NCI-H748 (cell line): ENCODE measurements at regions not wholly inside any gene's neighbourhood (a gene's known extent, or its start where the extent isn't known, plus 50 kb on each side); places are given as distances from the start of the nearest gene placed in this dataset.

Experiments
- DNase-seq: peaks from one replicate; lab custom pipeline; 2025; ENCODE audit not compliant: unreplicated experiment; lab: John Stamatoyannopoulos, UW

GRCh38 chr3:165635791-165636683, 201.2 kb downstream of the BCHE start:
- DNase-seq = no peak

DNA sequence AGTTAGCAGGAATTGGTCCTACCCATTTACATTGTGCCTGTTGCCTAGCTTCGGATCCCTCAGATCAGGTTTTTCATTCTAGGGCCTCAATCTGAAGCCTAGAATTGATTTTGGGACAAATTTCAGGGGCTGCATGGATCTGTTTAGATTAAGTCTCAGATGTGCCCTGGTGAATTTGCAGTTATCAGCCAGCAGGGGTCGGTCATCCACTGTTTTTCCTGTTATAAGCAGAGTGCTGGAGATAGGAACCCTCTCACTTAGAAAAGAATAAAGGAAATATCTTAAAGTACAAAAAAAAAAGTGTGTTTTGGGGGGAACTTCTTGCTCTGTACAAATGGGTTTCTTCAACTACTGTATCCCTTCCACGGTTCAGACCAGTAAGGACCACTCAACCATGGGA, 212.5 kb downstream of the BCHE start:
- peak; percentile 8 for DNase-seq

- no peak for DNase-seq
These were observed 214.9 kb downstream of the BCHE start for GRCh38 chr3:165622356-165622755.

DNA sequence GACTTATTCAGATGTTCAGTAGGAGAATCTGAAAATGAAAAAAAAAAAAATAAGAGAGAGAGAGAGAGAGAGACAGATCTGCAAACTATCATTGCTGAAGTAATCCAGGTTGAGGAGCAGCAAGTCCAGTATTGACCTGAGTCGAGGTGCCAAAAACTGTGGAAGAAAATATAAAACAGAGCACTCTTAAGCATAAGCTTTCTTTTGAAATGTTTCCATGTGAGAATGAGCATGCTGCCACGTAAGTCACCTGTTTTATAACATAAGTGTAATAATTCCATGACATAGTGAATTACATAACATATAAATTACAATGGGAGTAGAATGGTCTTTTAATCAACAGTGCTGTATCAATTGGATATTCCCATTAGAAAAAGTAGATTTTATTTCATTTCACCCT, 218.2 kb downstream of the BCHE start:
- DNase-seq = no peak

GRCh38 chr3:165617134-165617533, 220.1 kb downstream of the BCHE start:
- DNase-seq = no peak

DNA sequence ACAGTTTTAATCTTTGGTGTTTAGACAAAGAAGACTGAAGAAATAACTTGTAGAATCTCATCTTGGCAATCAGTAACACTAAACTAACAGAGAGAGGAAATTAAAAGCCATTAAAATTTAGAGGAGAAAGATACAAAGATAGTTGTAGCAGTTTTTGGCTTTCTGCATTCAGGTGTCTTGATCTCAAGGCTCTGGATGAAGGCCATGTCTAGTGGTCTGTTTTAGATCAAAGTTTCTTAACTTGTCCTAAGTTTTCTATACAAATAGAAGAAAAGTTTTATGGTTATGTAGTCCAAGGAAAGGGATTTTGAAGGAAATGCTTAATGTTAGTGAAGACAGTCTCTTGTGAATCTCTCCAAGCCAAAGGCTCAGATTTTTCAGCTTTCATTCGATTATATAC, 222.9 kb downstream of the BCHE start:
- no peak for DNase-seq

DNA sequence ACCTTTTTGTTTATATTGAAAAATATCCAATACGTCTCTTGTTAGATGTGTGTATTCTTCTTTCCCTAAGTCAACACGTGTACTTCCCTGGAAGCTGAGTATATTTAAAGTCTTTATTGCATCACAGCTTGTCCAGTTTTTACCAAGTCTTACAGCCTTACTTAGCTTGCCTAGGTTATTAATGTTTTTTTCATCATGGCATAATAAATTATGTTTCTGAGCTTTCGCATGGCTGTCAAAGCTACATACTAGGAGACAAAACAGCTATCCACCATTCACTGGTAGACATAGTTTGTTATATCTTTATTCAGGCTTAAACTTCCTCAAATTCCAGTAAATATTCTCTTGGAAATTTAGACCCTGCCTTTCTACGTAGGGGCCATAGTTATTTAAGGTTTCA, 224.2 kb downstream of the BCHE start:
- no peak for DNase-seq

DNA sequence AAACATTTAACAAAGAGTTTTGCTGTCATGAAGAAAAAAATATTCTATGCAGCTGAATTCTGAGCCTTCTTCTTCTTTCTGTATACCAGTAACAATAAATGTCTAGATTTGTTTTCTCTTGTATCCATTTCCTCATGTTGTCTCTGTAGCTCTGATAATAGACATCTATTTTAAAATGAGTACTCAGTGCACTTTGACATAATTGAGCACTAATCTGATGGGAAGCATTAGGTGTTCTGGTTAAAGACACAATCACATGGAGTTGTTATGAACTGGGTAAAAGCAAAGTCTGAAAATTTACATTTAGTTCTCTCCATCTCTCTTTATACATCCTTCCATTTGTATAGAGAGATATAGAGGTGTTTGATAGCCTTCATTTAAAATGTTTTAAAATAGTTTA, 230.0 kb downstream of the BCHE start:
- DNase-seq = peak; percentile 18

DNA sequence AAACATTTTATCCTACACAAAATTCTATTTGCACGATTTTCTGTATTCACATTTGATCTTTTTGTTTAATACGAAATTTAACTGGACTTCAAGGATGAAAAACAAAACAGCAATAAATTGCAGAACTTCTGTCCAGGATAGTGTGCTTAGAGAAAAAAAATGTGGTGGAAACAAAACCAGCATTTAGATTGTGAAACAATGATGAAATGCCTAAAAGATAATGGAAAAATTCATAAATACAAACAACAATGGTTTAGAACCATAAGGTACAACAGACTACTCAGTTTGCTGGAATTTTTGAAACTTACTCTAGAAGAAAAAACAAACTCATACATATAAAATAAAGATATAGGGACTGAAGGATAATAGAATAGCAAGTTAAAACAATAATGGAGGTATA, 234.0 kb downstream of the BCHE start:
- no peak for DNase-seq

GRCh38 chr3:165572566-165572965, 264.7 kb downstream of the BCHE start:
- peak; percentile 31 for DNase-seq

- DNase-seq = peak; percentile 32
These were observed 268.2 kb downstream of the BCHE start for GRCh38 chr3:165568907-165569462.

- DNase-seq = no peak
These were observed 281.4 kb downstream of the BCHE start for GRCh38 chr3:165555785-165556184.

GRCh38 chr3:165553371-165553770, 283.9 kb downstream of the BCHE start:
- DNase-seq = no peak

DNA sequence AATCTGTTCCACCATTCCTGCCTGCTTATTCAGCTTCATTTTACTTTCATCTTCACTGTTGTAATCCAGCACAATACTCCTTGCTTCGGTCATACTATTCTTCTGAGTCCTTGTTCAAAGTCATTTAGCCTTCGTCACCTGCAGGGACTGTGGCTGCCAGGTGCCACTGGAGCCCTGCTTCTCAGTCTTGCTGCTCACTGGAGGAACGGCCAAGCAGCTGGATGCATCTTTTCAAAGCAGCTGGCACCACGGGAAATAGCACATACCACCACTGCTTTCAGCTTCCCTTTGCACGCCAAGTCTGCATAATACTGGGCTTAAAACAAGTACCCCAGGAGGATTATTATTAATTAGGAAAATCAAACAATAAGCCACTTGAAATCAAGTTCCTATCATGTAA, 287.6 kb downstream of the BCHE start:
- DNase-seq = peak; percentile 5

DNA sequence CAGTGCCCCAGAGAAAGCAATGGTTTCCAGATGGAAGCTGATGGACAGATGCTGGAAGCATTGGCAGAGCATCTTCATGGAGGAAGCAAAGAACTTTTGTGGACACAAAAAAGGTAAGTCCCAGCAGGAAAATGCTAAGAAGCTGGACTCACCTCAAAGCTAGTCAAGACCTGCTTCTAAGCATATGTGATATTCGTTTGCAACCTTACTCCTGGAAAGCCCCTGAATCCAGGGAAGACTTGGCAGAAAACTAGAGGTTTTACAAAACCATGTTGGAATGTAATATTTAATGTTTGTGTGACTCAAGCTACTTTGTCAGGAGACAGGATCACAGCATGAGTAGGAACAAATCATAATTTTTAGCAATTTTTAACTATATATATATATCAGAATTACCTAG, 288.2 kb downstream of the BCHE start:
- no peak for DNase-seq

DNA sequence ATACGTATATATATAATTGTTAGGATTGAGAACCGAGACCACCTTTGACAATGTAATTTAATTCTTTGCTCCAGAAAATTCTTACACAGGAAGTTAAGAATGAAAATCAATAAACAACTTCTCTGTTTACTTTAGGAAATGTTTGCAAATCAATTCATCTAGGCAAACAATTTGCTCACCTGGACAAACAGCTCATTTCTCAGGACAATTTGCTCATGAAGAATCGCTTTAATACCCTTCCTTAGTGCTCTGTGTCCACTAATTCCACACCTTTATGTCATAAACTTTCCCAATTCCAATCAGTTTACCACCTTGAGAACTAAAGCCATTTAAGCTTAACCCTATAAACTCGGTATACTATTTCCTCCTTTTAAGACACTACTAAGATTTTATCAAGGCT, 292.2 kb downstream of the BCHE start:
- peak; percentile 32 for DNase-seq

DNA sequence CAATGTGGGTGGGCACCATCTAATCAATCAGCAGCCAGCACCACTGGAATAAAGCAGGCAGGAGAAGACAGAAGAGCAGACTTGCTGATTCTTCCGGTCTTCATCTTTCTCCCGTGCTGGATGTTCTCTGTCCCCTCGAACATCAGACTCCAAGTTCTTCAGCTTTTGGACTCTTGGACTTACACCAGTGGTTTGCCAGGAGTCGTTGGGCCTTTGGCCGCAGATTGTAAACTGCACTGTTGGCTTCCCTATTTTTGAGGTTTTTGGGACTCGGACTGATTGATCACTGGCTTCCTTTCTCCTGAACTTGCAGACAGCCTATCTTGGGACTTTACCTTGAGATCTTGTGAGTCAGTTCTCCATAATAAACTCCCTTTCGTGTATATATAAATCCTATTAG, 292.8 kb downstream of the BCHE start:
- DNase-seq = no peak

GRCh38 chr3:165538166-165538565, 299.1 kb downstream of the BCHE start:
- no peak for DNase-seq

- DNase-seq = peak; percentile 76
These were observed 304.4 kb downstream of the BCHE start for GRCh38 chr3:165532851-165533250.

- no peak for DNase-seq
These were observed 307.8 kb downstream of the BCHE start for GRCh38 chr3:165529451-165529850.

DNA sequence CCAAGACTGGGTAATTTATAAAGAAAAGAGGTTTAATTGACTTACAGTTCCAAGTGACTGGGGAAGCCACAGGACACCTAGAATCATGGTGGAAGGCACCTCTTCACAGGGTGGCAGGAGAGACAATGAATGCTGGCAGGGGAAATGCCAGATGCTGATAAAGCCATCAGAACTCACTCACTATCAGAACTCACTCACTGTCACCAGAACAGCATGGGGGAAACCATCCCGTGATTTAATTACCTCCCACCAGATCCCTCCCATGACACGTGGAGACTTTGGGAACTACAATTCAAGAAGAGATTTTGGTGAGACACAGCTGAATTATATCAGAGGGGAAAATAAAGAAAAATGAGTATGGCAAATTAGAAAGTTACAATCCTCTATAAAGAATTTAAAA, 310.9 kb downstream of the BCHE start:
- DNase-seq = peak; percentile 4

DNA sequence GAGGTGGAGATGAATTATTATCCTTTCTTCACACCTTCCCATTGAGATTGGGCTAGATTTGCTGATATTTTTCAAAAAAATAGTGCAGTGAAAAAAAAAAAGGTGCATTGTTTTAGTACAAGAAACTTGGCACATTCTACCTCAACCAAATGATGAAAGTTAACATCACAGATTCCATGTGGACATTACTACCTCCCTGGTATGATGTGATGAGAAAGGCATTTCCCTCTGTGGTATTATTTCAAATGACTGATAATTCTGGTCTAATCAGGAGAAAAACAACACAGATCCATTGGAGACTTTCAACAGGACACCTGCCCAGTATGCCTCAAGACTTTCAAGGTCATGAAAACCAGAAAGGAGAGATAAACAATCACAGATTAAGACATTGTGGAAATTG, 313.4 kb downstream of the BCHE start:
- DNase-seq = no peak

DNA sequence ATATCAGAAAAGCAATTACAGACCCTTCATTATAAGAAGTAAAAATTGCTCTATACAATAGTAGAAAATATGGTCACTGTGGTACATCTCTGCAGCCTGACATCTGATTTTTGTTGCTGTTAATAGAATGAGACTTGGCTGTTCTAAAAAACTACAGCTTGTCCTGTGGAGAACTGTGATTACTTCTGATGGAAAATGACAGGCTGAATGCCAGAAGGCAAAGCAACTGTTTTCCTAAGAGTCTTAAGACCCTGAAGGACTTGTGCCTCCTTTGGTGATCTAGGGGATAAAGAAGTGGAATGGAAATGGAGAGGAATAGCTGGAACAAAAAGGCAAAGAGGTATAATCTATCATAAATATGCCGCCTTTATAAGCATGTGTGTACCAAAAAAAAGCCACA, 314.8 kb downstream of the BCHE start:
- no peak for DNase-seq
